HCT116 (cell line): ENCODE measurements at regions not wholly inside any gene's neighbourhood (a gene's known extent, or its start where the extent isn't known, plus 50 kb on each side); places are given as distances from the start of the nearest gene placed in this dataset.

Experiments
- ATAC-seq: fragments of 200-7000 bp; cut with Tn5 transposase; 2 replicates; pipeline ENCODE4 v1.9.1; 2020; ENCODE audit warnings: mild to moderate bottlenecking, moderate library complexity
- BruUV-seq: library from RNA; stranded (reverse); fragments of 400-500 nt; replicated peaks from 2 replicates; lab custom pipeline; 2021; lab: Mats Ljungman, UMichigan
- CTCF ChIA-PET: fragments of 300-600 bp; sonication (Branson Sonifier 250); formaldehyde crosslinking; loops from one replicate; lab custom pipeline; 2021; ENCODE audit warnings: antibody characterized with exemption; lab: Charles Lee
- POLR2A ChIA-PET: fragments of 300-600, 350-600 bp; sonication (Branson Sonifier 250); formaldehyde crosslinking; loops from one replicate; lab custom pipeline; 2021; ENCODE audit warnings: antibody characterized with exemption; lab: Charles Lee
- RAD21 ChIA-PET, 2 experiments: fragments of 300-600 bp; sonication (Branson Sonifier 250); formaldehyde crosslinking; loops; one replicate each; lab custom pipeline; 2023; ENCODE audit warnings: low total read pairs in 2 of 2; ENCODE audit not compliant: uncharacterized antibody in 2 of 2, unreplicated experiment in 2 of 2, low non-redundant PET in 1 of 2; lab: Charles Lee
- DNase-seq: peaks from one replicate; pipeline ENCODE4 v3.0.0-alpha.2; 2010; ENCODE audit warnings: low read depth, low spot score
- H2AFZ ChIP-seq: fragments of 200-600 bp; shearing (Covaris generic), sonication (generic); 2 replicates; pipeline ENCODE4 v1.6.1; 2017; ENCODE audit warnings: low read depth, mixed run types, mixed read lengths, antibody characterized with exemption, low read length; ENCODE audit not compliant: poor library complexity, severe bottlenecking
- H3K27ac ChIP-seq: 2 replicates; pipeline ENCODE4 v1.5.1; 2012; ENCODE audit warnings: low read depth, low read length
- H3K27me3 ChIP-seq: fragments of 200-600 bp; sonication (generic); 2 replicates; pipeline ENCODE4 v1.6.1; 2016; ENCODE audit warnings: mixed run types, low read length, mixed read lengths; ENCODE audit not compliant: insufficient read depth
- H3K36me3 ChIP-seq, 2 experiments: fragments of 200-500 bp in 1 of 2; fragments of 200-600 bp in 1 of 2; sonication (Bioruptor generic) in 1 of 2; sonication (generic) in 1 of 2; 2 replicates each; pipeline versions ENCODE4 v1.5.1 to v1.6.1; 2014 to 2016; ENCODE audit warnings: low read length in 2 of 2, inconsistent platforms in 1 of 2, mixed read lengths in 1 of 2, mixed run types in 1 of 2; ENCODE audit not compliant: insufficient read depth in 2 of 2, control insufficient read depth in 1 of 2
- H3K4me1 ChIP-seq, 2 experiments: fragments of 200-600 bp in 1 of 2; sonication (generic) in 1 of 2; 2 replicates each; pipeline versions ENCODE4 v1.5.1 to v1.6.1; 2012 to 2017; ENCODE audit warnings: low read length in 2 of 2, inconsistent platforms in 1 of 2, mild to moderate bottlenecking in 1 of 2, mixed read lengths in 1 of 2, mixed run types in 1 of 2, moderate library complexity in 1 of 2; ENCODE audit not compliant: insufficient read depth in 2 of 2, control insufficient read depth in 1 of 2
- H3K4me2 ChIP-seq: fragments of 200-600 bp; sonication (generic); 2 replicates; pipeline ENCODE4 v1.6.1; 2017; ENCODE audit warnings: mixed run types, low read length, mixed read lengths
- H3K4me3 ChIP-seq, 2 experiments: fragments of 200-600 bp in 1 of 2; sonication (generic) in 1 of 2; replicated peaks in 1 of 2; 2 replicates each; pipeline ENCODE4 v1.5.1; 2011 to 2016; ENCODE audit warnings: low read length in 2 of 2, control low read depth in 1 of 2, low read depth in 1 of 2, mild to moderate bottlenecking in 1 of 2, mixed read lengths in 1 of 2, mixed run types in 1 of 2
- H3K79me2 ChIP-seq: fragments of 200-600 bp; sonication (generic); 2 replicates; pipeline ENCODE4 v1.6.1; 2017; ENCODE audit warnings: mild to moderate bottlenecking, mixed run types, low read length, moderate library complexity, mixed read lengths; ENCODE audit not compliant: insufficient read depth
- H3K9ac ChIP-seq: fragments of 200-600 bp; sonication (generic); 2 replicates; pipeline ENCODE4 v1.6.1; 2016; ENCODE audit warnings: low read length, mixed read lengths
- H3K9me2 ChIP-seq: fragments of 200-600 bp; sonication (generic), shearing (Covaris generic); 2 replicates; pipeline ENCODE4 v1.6.1; 2017; ENCODE audit warnings: mixed run types, mild to moderate bottlenecking, moderate library complexity; ENCODE audit not compliant: insufficient read depth
- H3K9me3 ChIP-seq, 2 experiments: fragments of 200-500 bp in 1 of 2; fragments of 200-600 bp in 1 of 2; sonication (Bioruptor generic) in 1 of 2; sonication (generic) in 1 of 2; 2 replicates each; pipeline ENCODE4 v1.6.1; 2014 to 2017; ENCODE audit warnings: low read length in 2 of 2, mixed read lengths in 2 of 2, inconsistent platforms in 1 of 2, low read depth in 1 of 2, mild to moderate bottlenecking in 1 of 2, mixed run types in 1 of 2, moderate library complexity in 1 of 2; ENCODE audit not compliant: control insufficient read depth in 1 of 2, insufficient read depth in 1 of 2
- H4K20me1 ChIP-seq: fragments of 200-600 bp; sonication (generic), shearing (Covaris generic); 2 replicates; pipeline ENCODE4 v1.6.1; 2017; ENCODE audit warnings: mixed run types, mild to moderate bottlenecking, moderate library complexity; ENCODE audit not compliant: insufficient read depth
- CBX3 ChIP-seq: IDR thresholded peaks from 2 replicates; pipeline ENCODE4 v1.6.1; 2012; ENCODE audit warnings: low read depth
- CEBPB ChIP-seq: IDR thresholded peaks from 2 replicates; pipeline ENCODE4 v1.6.1; 2012; ENCODE audit warnings: low read depth
- EGR1 ChIP-seq: IDR thresholded peaks from 2 replicates; pipeline ENCODE4 v1.6.1; 2012; ENCODE audit warnings: low read depth
- ELF1 ChIP-seq: IDR thresholded peaks from 2 replicates; pipeline ENCODE4 v1.6.1; 2012; ENCODE audit warnings: low read depth, borderline replicate concordance
- EZH2 ChIP-seq: fragments of 200-600 bp; sonication (generic); IDR thresholded peaks from 2 replicates; pipeline ENCODE4 v1.6.1; 2017; ENCODE audit warnings: antibody characterized with exemption, mixed run types
- EZH2phosphoT487 ChIP-seq: fragments of 200-600 bp; IDR thresholded peaks from 2 replicates; pipeline ENCODE4 v1.6.1; 2018; ENCODE audit warnings: antibody characterized with exemption, borderline replicate concordance
- FOSL1 ChIP-seq: IDR thresholded peaks from 2 replicates; pipeline ENCODE4 v1.6.1; 2012; ENCODE audit warnings: low read depth
- POLR2A ChIP-seq: IDR thresholded peaks from 2 replicates; pipeline ENCODE4 v1.7.0; 2011; ENCODE audit warnings: borderline replicate concordance; ENCODE audit not compliant: insufficient read depth, insufficient read length; ENCODE audit errors: extremely low read depth
- RAD21 ChIP-seq: IDR thresholded peaks from 2 replicates; pipeline ENCODE4 v1.6.1; 2012; ENCODE audit warnings: low read depth, mild to moderate bottlenecking
- SP1 ChIP-seq: IDR thresholded peaks from 2 replicates; pipeline ENCODE4 v1.6.1; 2012; ENCODE audit warnings: low read depth
- TCF7L2 ChIP-seq: IDR thresholded peaks from 2 replicates; pipeline ENCODE4 v1.7.0; 2011; ENCODE audit warnings: borderline replicate concordance, inconsistent platforms; ENCODE audit not compliant: insufficient read depth, insufficient read length; ENCODE audit errors: extremely low read depth
- YY1 ChIP-seq: IDR thresholded peaks from 2 replicates; pipeline ENCODE4 v1.6.1; 2011; ENCODE audit warnings: low read length, low read depth, moderate library complexity, mild to moderate bottlenecking; ENCODE audit not compliant: insufficient replicate concordance; ENCODE audit errors: extremely low read depth
- ZNF274 ChIP-seq: fragments of 200-500 bp; sonication (Bioruptor generic); IDR thresholded peaks from 2 replicates; pipeline ENCODE4 v1.6.1; 2014; ENCODE audit warnings: mild to moderate bottlenecking, low read depth, low read length, inconsistent platforms
- intact Hi-C: fragments of 100-400 bp; cut with micrococcal nuclease; formaldehyde crosslinking; loops from 2 replicates; pipeline ENCODE4 v1.10.0; 2022
- TF ChIP-seq, protein P1 (sequence below): IDR thresholded peaks from 2 replicates; pipeline ENCODE4 v1.6.1; 2012
- TF ChIP-seq, protein P2 (sequence below): IDR thresholded peaks from 2 replicates; pipeline ENCODE4 v1.6.1; 2011; ENCODE audit warnings: mild to moderate bottlenecking, low read length, moderate library complexity; ENCODE audit not compliant: insufficient replicate concordance; ENCODE audit errors: extremely low read depth
- TF ChIP-seq, protein P3 (sequence below), 3 experiments: fragments of 200-600 bp in 1 of 3; sonication (generic) in 1 of 3; IDR thresholded peaks in 2 of 3; conservative IDR thresholded peaks in 1 of 3; 2 replicates each; pipeline ENCODE4 v1.5.1; 2012 to 2017; ENCODE audit warnings: low read depth in 2 of 3, low read length in 2 of 3, antibody characterized with exemption in 1 of 3, borderline replicate concordance in 1 of 3, control low read depth in 1 of 3, mild to moderate bottlenecking in 1 of 3, mixed read lengths in 1 of 3, mixed run types in 1 of 3, moderate library complexity in 1 of 3; ENCODE audit not compliant: insufficient read depth in 1 of 3

DNA sequence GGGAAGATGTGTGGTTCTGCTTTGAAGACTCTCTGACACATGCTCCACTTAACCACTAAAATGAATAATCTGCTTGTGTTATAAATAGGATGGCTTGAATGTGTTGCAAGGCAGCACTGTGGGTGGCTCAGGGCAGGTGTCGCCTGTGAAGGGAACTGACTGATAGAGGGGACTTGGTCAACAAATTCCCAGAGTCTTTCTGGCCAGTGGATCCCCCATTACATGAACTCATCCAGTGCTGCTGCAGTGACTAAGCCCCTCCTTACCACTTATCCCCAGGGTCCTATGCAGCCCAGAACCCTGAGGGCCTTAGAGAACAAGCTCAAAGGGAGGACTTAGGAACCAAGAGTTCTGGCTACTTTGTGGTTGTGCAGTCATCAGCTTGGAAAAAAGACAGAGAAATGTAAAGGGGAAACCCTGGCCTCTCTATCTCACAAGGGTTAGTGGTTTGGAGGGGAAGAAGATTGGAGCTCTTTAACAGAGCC lies 226.2 kb upstream of the TNP1 start:
- BruUV-seq, result no TSS peak
- H3K9ac ChIP-seq, result no peak overlapping the region
- H3K27ac ChIP-seq, result no peak overlapping the region
- no peaks in the 10 kb centered on the region for H3K36me3 ChIP-seq
- no peak overlapping the region for H3K4me3 ChIP-seq
- H3K4me2 ChIP-seq, result no peak overlapping the region
- no peaks in the 10 kb centered on the region for H3K4me1 ChIP-seq
- ChIA-PET RAD21 (no interaction called here), CTCF (interaction anchor here (1.6 kb wide), 1 partner anchor 9 kb away, joined by 3 read pairs; no protein-coding TSS in a partner anchor), POLR2A (no interaction called here)
- peaks cover 20% of the 10 kb centered on the region for H3K27me3 ChIP-seq
- no peak overlapping the region for H2AFZ ChIP-seq
- no peaks in the 10 kb centered on the region for H3K79me2 ChIP-seq
- TF ChIP-seq FOSL1 (no peak), EZH2 (no peak), EZH2phosphoT487 (no peak), CBX3 (no peak)
- TF ChIP-seq, protein P1, sequence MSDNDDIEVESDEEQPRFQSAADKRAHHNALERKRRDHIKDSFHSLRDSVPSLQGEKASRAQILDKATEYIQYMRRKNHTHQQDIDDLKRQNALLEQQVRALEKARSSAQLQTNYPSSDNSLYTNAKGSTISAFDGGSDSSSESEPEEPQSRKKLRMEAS, result no peak
- DNase-seq (no peak), ATAC-seq (no peak)
- H3K9me2 ChIP-seq, result no peaks in the 10 kb centered on the region
- H3K9me3 ChIP-seq, result no peaks in the 10 kb centered on the region
- intact Hi-C loops, result no loop called here
- no peaks in the 10 kb centered on the region for H4K20me1 ChIP-seq

DNA sequence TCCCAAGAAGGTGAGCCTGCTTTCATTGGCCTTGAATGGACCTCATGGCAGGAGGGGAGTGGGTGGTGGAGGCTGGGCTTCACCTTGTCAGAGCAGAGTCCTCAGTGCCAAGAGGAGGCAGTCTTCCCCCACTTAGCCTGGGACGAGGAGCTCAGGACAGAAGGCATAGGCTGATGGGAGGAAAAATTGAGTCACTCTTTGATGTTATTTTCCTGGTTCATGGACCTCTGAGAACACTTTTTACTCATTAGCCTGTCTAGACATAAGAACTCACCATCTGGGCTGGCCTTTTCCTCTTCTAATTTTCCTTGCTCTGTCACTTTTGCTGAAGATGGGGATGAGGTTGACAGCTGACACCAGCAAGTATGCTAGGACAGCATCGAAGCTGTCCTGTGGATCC lies 225.7 kb upstream of the TNP1 start:
- POLR2A ChIA-PET, result no interaction called here
- intact Hi-C loops, result no loop called here
- no peak for DNase-seq
- Histone ChIP-seq H2AFZ (no peak overlapping the region), H3K4me2 (no peak overlapping the region), H3K4me3 (no peak overlapping the region)
- ATAC-seq, result no peak
- TF ChIP-seq CEBPB (no peak), POLR2A (no peak), EZH2phosphoT487 (no peak), ELF1 (no peak), YY1 (no peak), ZNF274 (no peak), RAD21 (peak; percentile 29), TCF7L2 (peak; percentile 13), EGR1 (no peak), SP1 (no peak)
- TF ChIP-seq, protein P2, sequence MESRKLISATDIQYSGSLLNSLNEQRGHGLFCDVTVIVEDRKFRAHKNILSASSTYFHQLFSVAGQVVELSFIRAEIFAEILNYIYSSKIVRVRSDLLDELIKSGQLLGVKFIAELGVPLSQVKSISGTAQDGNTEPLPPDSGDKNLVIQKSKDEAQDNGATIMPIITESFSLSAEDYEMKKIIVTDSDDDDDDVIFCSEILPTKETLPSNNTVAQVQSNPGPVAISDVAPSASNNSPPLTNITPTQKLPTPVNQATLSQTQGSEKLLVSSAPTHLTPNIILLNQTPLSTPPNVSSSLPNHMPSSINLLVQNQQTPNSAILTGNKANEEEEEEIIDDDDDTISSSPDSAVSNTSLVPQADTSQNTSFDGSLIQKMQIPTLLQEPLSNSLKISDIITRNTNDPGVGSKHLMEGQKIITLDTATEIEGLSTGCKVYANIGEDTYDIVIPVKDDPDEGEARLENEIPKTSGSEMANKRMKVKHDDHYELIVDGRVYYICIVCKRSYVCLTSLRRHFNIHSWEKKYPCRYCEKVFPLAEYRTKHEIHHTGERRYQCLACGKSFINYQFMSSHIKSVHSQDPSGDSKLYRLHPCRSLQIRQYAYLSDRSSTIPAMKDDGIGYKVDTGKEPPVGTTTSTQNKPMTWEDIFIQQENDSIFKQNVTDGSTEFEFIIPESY, result no peak
- TF ChIP-seq, protein P3, sequence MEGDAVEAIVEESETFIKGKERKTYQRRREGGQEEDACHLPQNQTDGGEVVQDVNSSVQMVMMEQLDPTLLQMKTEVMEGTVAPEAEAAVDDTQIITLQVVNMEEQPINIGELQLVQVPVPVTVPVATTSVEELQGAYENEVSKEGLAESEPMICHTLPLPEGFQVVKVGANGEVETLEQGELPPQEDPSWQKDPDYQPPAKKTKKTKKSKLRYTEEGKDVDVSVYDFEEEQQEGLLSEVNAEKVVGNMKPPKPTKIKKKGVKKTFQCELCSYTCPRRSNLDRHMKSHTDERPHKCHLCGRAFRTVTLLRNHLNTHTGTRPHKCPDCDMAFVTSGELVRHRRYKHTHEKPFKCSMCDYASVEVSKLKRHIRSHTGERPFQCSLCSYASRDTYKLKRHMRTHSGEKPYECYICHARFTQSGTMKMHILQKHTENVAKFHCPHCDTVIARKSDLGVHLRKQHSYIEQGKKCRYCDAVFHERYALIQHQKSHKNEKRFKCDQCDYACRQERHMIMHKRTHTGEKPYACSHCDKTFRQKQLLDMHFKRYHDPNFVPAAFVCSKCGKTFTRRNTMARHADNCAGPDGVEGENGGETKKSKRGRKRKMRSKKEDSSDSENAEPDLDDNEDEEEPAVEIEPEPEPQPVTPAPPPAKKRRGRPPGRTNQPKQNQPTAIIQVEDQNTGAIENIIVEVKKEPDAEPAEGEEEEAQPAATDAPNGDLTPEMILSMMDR (IDR thresholded peaks at IDR 0.05 in 2 of 3, conservative IDR thresholded peaks at IDR 0.05 in 1 of 3; ENCODE audit: borderline replicate concordance in 1 of 3, insufficient read depth in 1 of 3, low read depth in 2 of 3, low read length in 2 of 3), result 0 out of 6 replicates have a peak, but pooled peaks of 1 of the 3 experiments have one; percentile 8
- TF ChIP-seq, all 23 proteins: peak for 3
- no peaks in the 10 kb centered on the region for H3K4me1 ChIP-seq
- peaks cover 20% of the 10 kb centered on the region for H3K27me3 ChIP-seq
- RAD21 ChIA-PET, result no interaction called here
- H4K20me1 ChIP-seq, result no peaks in the 10 kb centered on the region
- no TSS peak for BruUV-seq
- no peak overlapping the region for H3K9ac ChIP-seq
- H3K79me2 ChIP-seq, result no peaks in the 10 kb centered on the region
- H3K9me3 ChIP-seq, result no peaks in the 10 kb centered on the region
- no peaks in the 10 kb centered on the region for H3K9me2 ChIP-seq
- H3K36me3 ChIP-seq, result no peaks in the 10 kb centered on the region
- CTCF ChIA-PET, result no interaction called here
- no peak overlapping the region for H3K27ac ChIP-seq
